DND-41 (cell line): ENCODE measurements at regions not wholly inside any gene's neighbourhood (a gene's known extent, or its start where the extent isn't known, plus 50 kb on each side); places are given as distances from the start of the nearest gene placed in this dataset.

Experiments used
- ATAC-seq: fragments of 200-7000 bp; cut with Tn5 transposase; 3 replicates; pipeline ENCODE4 v1.9.1; 2021; ENCODE audit warnings: low read depth; ENCODE audit not compliant: insufficient read depth
- DNase-seq: peaks from one replicate; pipeline ENCODE4 v3.0.0-alpha.2; 2020
- H2AFZ ChIP-seq: 2 replicates; pipeline ENCODE4 v1.6.0; 2012; ENCODE audit warnings: low read depth, low read length
- H3K27ac ChIP-seq: 2 replicates; pipeline ENCODE4 v1.5.1; 2012; ENCODE audit warnings: low read length, inconsistent platforms
- H3K27me3 ChIP-seq: fragments of 200-600 bp; sonication (generic); 2 replicates; pipeline ENCODE4 v1.6.0; 2012; ENCODE audit warnings: low read length, mild to moderate bottlenecking, inconsistent platforms; ENCODE audit not compliant: insufficient read depth, poor library complexity
- H3K36me3 ChIP-seq: 2 replicates; pipeline ENCODE4 v1.5.1; 2012; ENCODE audit warnings: low read length, inconsistent platforms; ENCODE audit not compliant: insufficient read depth
- H3K4me1 ChIP-seq: 2 replicates; pipeline ENCODE4 v1.5.1; 2012; ENCODE audit warnings: mild to moderate bottlenecking, low read length; ENCODE audit not compliant: insufficient read depth
- H3K4me2 ChIP-seq: 2 replicates; pipeline ENCODE4 v1.6.0; 2012; ENCODE audit warnings: mild to moderate bottlenecking, moderate library complexity, low read length, inconsistent platforms; ENCODE audit not compliant: insufficient read depth
- H3K4me3 ChIP-seq, 2 experiments: fragments of 200-600 bp in 1 of 2; shearing (Covaris generic) in 1 of 2; 2 replicates each; pipeline ENCODE4 v1.5.1; 2012 to 2016; ENCODE audit warnings: inconsistent platforms in 2 of 2, low read length in 2 of 2, mild to moderate bottlenecking in 2 of 2, low read depth in 1 of 2, moderate library complexity in 1 of 2
- H3K79me2 ChIP-seq: 2 replicates; pipeline ENCODE4 v1.6.0; 2012; ENCODE audit warnings: low read length, inconsistent platforms; ENCODE audit not compliant: insufficient read depth
- H3K9ac ChIP-seq: 2 replicates; pipeline ENCODE4 v1.6.0; 2012; ENCODE audit warnings: low read depth, mild to moderate bottlenecking, inconsistent platforms, low read length, moderate library complexity
- H3K9me3 ChIP-seq: 2 replicates; pipeline ENCODE4 v1.5.1; 2012; ENCODE audit warnings: low read length, moderate library complexity, mild to moderate bottlenecking, inconsistent platforms; ENCODE audit not compliant: insufficient read depth, severe bottlenecking
- H4K20me1 ChIP-seq: 2 replicates; pipeline ENCODE4 v1.6.0; 2012; ENCODE audit warnings: low read length; ENCODE audit not compliant: insufficient read depth
- EZH2 ChIP-seq: IDR thresholded peaks from 3 replicates; pipeline ENCODE4 v1.6.1; 2012; ENCODE audit warnings: borderline replicate concordance, low read depth, mild to moderate bottlenecking, moderate library complexity, low read length, inconsistent platforms; ENCODE audit not compliant: severe bottlenecking
- TF ChIP-seq, protein P1 (sequence below): IDR thresholded peaks from 2 replicates; pipeline ENCODE4 v1.5.1; 2012; ENCODE audit warnings: borderline replicate concordance, low read length, moderate library complexity, mild to moderate bottlenecking; ENCODE audit not compliant: poor library complexity, severe bottlenecking; ENCODE audit errors: extremely low read depth

DNA sequence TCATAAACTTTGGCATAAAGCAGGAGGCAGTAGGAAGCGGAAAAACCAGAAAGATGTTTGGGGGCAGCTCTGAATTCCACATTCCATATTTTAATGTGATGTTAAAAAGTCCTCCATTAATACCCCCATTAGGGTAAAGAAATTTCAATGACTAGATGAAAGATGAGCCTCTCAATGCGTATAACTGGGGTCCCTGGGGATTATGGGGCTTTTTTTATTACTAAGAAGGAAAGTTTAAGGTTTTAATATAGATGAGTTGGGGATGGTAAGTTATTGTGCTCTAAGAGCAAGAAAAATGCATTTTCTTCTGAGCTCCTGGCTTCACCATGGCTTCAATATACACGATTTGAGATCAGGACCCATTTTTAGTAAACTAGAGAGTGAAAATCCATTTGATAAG lies 321.9 kb downstream of the CDK5RAP2 start:
- DNase-seq, result no peak
- Histone ChIP-seq H3K9me3 (no peaks in the 10 kb centered on the region), H3K79me2 (no peaks in the 10 kb centered on the region), H3K4me2 (no peak overlapping the region), H3K27ac (no peak overlapping the region), H2AFZ (no peak overlapping the region), H3K9ac (no peak overlapping the region), H3K4me3 (no peak overlapping the region), H3K4me1 (no peaks in the 10 kb centered on the region), H3K27me3 (no peaks in the 10 kb centered on the region), H3K36me3 (no peaks in the 10 kb centered on the region), H4K20me1 (no peaks in the 10 kb centered on the region)
- TF ChIP-seq, protein P1, sequence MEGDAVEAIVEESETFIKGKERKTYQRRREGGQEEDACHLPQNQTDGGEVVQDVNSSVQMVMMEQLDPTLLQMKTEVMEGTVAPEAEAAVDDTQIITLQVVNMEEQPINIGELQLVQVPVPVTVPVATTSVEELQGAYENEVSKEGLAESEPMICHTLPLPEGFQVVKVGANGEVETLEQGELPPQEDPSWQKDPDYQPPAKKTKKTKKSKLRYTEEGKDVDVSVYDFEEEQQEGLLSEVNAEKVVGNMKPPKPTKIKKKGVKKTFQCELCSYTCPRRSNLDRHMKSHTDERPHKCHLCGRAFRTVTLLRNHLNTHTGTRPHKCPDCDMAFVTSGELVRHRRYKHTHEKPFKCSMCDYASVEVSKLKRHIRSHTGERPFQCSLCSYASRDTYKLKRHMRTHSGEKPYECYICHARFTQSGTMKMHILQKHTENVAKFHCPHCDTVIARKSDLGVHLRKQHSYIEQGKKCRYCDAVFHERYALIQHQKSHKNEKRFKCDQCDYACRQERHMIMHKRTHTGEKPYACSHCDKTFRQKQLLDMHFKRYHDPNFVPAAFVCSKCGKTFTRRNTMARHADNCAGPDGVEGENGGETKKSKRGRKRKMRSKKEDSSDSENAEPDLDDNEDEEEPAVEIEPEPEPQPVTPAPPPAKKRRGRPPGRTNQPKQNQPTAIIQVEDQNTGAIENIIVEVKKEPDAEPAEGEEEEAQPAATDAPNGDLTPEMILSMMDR, result no peak
- ATAC-seq, result no peak

DNA sequence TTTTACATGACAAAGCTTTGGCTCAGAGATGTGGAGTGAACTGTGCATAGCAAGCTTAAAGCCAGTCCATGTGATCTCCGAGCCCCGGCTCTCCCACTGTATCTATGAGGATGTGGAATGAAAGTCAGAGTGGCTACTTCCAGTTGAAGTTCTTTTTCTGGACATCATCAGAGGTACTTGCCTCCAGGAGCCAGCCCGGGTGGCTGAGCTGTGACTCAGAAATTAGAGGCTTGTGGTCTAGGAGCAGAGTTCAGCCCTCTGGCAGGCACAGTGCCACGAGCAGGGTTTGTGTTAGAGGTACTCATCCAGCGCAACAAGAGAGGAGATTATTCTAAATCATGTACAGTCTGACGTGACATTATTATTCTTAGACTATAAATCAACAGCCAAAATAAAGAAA lies 322.5 kb downstream of the CDK5RAP2 start:
- Histone ChIP-seq H3K4me2 (no peak overlapping the region), H3K4me3 (no peak overlapping the region), H3K9ac (no peak overlapping the region), H4K20me1 (no peaks in the 10 kb centered on the region), H3K9me3 (no peaks in the 10 kb centered on the region), H3K79me2 (no peaks in the 10 kb centered on the region), H3K27me3 (no peaks in the 10 kb centered on the region), H3K36me3 (no peaks in the 10 kb centered on the region), H2AFZ (no peak overlapping the region), H3K4me1 (no peaks in the 10 kb centered on the region), H3K27ac (no peak overlapping the region)
- DNase-seq, result no peak
- ATAC-seq, result no peak
- no peak for TF ChIP-seq EZH2
- TF ChIP-seq, protein P1, result no peak

DNA sequence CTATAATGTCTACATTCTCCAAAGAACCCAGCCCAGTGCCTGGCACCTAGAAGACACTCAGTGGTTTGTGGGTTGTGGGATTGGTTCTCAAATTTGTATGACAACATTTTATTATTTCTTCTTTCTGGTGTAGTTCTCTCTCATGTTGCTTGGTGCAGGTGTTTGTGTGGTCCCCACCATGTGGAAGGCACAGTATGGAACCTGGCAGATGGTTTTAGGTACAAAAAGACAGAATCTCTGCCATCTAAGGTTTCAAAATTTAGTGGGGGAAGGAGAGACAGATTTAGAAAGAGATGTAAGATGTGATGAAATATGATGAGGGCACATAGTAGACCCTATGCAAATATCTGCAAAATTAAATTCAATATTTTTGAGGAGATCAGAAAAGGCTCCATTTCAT lies 323.8 kb downstream of the CDK5RAP2 start:
- TF ChIP-seq, protein P1, result no peak
- no peak for TF ChIP-seq EZH2
- Histone ChIP-seq H2AFZ (no peak overlapping the region), H3K36me3 (no peaks in the 10 kb centered on the region), H3K9me3 (no peaks in the 10 kb centered on the region), H3K9ac (no peak overlapping the region), H3K4me1 (no peaks in the 10 kb centered on the region), H4K20me1 (no peaks in the 10 kb centered on the region), H3K27ac (no peak overlapping the region), H3K4me2 (no peak overlapping the region), H3K27me3 (no peaks in the 10 kb centered on the region), H3K79me2 (no peaks in the 10 kb centered on the region), H3K4me3 (no peak overlapping the region)
- no peak for DNase-seq
- ATAC-seq, result no peak

DNA sequence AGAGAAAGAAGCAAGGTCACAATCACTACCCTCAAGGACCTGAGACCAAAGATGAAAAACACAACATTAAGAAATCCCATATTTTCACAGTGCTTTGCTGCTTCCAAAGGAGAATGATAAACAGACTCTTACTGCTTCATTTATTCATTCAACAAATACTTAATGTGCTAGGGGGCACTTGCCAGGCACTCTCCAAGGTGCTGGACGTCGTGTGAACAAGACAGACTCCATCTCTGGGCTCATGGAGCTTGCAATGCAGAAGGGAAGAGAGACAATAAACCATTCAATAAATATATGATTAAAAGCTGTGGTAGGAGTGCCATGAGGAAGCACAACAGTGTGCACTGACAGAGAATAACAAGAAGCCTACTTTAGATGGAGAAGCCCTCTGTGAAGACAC lies 327.7 kb downstream of the CDK5RAP2 start:
- no peaks in the 10 kb centered on the region for H4K20me1 ChIP-seq
- H3K4me2 ChIP-seq, result no peak overlapping the region
- no peak overlapping the region for H2AFZ ChIP-seq
- no peaks in the 10 kb centered on the region for H3K27me3 ChIP-seq
- H3K27ac ChIP-seq, result no peak overlapping the region
- no peaks in the 10 kb centered on the region for H3K36me3 ChIP-seq
- no peak overlapping the region for H3K9ac ChIP-seq
- TF ChIP-seq EZH2, result no peak
- TF ChIP-seq, protein P1, result no peak
- no peak overlapping the region for H3K4me3 ChIP-seq
- no peaks in the 10 kb centered on the region for H3K4me1 ChIP-seq
- no peak for ATAC-seq
- DNase-seq, result no peak
- no peaks in the 10 kb centered on the region for H3K9me3 ChIP-seq
- no peaks in the 10 kb centered on the region for H3K79me2 ChIP-seq
